LNCAP (cell line): ENCODE measurements at regions not wholly inside any gene's neighbourhood (a gene's known extent, or its start where the extent isn't known, plus 50 kb on each side); places are given as distances from the start of the nearest gene placed in this dataset.

Source experiments
- TF ChIP-seq, protein P1 (sequence below): fragments of 450-650 bp; IDR thresholded peaks from 2 replicates; pipeline ENCODE4 v1.5.1; 2017; ENCODE audit warnings: mild to moderate bottlenecking

- TF ChIP-seq, protein P1, sequence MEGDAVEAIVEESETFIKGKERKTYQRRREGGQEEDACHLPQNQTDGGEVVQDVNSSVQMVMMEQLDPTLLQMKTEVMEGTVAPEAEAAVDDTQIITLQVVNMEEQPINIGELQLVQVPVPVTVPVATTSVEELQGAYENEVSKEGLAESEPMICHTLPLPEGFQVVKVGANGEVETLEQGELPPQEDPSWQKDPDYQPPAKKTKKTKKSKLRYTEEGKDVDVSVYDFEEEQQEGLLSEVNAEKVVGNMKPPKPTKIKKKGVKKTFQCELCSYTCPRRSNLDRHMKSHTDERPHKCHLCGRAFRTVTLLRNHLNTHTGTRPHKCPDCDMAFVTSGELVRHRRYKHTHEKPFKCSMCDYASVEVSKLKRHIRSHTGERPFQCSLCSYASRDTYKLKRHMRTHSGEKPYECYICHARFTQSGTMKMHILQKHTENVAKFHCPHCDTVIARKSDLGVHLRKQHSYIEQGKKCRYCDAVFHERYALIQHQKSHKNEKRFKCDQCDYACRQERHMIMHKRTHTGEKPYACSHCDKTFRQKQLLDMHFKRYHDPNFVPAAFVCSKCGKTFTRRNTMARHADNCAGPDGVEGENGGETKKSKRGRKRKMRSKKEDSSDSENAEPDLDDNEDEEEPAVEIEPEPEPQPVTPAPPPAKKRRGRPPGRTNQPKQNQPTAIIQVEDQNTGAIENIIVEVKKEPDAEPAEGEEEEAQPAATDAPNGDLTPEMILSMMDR, result no peak
Measured at GRCh38 chr7:81618396-81619014, 151.3 kb downstream of the HGF start.

- TF ChIP-seq, protein P1, result no peak
Measured at GRCh38 chr7:81616951-81617350, 152.9 kb downstream of the HGF start.

- TF ChIP-seq, protein P1, result no peak
Measured at GRCh38 chr7:81611805-81612204, 158.0 kb downstream of the HGF start.

GRCh38 chr7:81611040-81611439 is 158.8 kb downstream of the HGF start:
- TF ChIP-seq, protein P1, result no peak

DNA sequence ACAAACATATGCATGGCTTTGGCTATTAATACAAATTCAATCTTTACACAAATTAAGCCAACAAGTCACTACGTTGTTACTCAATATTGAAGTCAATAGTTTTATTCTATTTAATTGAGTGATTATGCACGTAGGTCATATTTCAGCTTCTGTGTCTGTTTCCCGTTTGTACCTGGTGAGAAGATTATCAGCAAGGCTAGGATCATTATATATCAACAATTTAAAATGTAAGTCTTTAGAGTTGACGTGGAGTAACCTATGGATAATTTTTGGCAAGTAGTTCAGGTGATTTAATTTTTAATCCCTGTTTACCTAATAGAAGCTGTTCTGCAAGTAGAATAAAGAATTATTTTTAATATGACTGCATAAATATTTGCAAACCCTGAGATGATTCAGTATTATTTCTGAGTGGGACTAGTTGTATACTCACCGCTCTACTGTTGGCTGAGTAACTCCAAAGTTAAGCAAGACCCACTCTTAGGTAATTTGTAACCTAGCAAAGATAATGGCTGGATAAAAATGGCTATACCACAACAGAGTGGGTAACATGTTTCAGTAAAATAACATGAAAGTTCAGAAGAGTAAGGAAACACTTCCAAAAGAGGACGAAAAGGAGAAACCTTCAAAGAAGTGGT is 161.0 kb downstream of the HGF start:
- TF ChIP-seq, protein P1, result no peak

DNA sequence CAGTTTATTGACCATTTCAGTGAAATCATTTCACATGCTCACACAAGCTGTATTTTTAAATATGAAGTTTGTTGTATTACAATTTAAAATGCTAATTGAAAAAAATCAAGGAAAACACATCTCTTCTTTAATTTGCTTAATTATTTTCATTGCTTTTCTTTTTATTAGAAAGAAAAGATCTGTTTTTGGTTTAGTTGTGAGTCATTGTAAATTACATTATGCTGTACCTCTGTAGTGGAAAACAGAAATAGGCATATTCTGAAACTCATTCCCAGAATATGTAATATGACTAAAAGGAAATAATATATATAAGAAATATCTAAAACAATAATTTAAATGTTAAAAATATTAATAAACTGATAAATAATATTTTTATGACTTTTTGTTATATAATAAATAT is 161.9 kb downstream of the HGF start:
- TF ChIP-seq, protein P1, result no peak

- TF ChIP-seq, protein P1, result no peak
Measured at GRCh38 chr7:81606078-81606863, 163.6 kb downstream of the HGF start.
